ENCODE measurements at regions not wholly inside any gene's neighbourhood (a gene's known extent, or its start where the extent isn't known, plus 50 kb on each side); places are given as distances from the start of the nearest gene placed in this dataset.
A peak's percentile ranks its signal among the peaks of the same experiment; 100 is the strongest.

DNA sequence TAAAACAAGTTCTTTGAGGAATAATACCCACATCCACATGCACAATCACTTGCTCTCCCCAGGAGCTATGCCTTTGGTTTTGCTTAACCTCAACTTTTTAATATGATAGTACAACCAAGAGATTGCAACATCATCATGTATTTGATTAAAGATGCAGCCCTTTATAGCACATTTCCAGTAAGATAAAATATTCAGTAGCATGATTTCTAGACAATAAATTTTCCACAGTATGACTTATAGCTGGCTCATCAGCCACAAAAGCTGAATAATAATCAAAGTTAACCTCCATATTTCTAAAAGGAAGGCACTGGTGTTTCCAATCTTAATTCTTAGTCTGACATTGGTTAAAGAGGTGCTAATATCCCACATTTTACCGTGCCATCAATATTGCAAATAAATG lies 622.5 kb downstream of the TBL1XR1 start:
- DNase-seq (ENCODE audit: low read depth): peak; percentile 1
- H3K4me3 ChIP-seq (ENCODE audit: low read depth, low read length): no peak overlapping the region
- no peak for TF ChIP-seq CTCF (IDR thresholded peaks at IDR 0.05; ENCODE audit: insufficient read depth, low read length)

GRCh38 chr3:176571926-176572325 lies 625.4 kb downstream of the TBL1XR1 start:
- no peak for TF ChIP-seq CTCF (IDR thresholded peaks at IDR 0.05; ENCODE audit: insufficient read depth, low read length)
- DNase-seq (ENCODE audit: low read depth): no peak
- no peak overlapping the region for H3K4me3 ChIP-seq (ENCODE audit: low read depth, low read length)

GRCh38 chr3:176570992-176571391 lies 626.3 kb downstream of the TBL1XR1 start:
- TF ChIP-seq CTCF (IDR thresholded peaks at IDR 0.05; ENCODE audit: insufficient read depth, low read length): no peak
- DNase-seq (ENCODE audit: low read depth): no peak
- no peak overlapping the region for H3K4me3 ChIP-seq (ENCODE audit: low read depth, low read length)

DNA sequence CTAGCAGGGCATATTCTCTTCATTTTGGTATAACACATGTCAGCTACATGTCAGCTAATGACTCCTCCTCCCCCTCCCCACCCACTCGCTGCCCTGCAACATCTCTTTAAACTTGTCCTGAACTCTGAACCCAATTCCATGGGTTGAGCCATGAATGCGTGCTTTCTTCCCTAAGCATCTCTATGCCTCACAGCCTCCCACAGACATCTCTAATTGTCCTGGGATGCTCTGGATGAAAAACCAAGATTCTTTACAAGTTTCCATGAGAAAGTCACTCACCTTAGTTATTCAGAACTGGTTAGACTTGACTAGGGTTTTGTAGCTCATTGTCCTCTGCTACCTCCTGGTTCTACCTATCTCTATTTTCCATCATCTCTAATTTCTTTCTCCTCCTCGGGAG lies 629.1 kb downstream of the TBL1XR1 start:
- no peak for DNase-seq (ENCODE audit: low read depth)
- no peak overlapping the region for H3K4me3 ChIP-seq (ENCODE audit: low read depth, low read length)
- no peak for TF ChIP-seq CTCF (IDR thresholded peaks at IDR 0.05; ENCODE audit: insufficient read depth, low read length)

DNA sequence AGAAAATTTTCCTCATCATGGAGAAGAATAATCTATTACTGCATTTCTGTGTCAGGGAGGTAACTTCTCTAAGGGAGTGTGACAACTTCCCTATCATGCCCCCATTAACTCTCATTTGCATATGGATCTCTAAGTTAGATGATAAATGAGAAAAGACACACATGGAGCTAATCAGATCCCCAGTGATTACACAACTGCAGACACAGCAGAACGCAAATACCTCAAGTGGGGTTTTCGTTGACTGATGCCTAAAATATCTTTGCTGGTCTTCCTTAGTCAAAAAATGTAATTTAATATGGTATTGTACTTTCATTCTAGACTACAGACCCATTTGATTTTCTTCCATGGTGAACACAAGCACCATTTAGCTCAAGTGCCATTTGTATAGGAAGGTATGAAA lies 630.5 kb downstream of the TBL1XR1 start:
- no peak overlapping the region for H3K4me3 ChIP-seq (ENCODE audit: low read depth, low read length)
- TF ChIP-seq CTCF (IDR thresholded peaks at IDR 0.05; ENCODE audit: insufficient read depth, low read length): no peak
- no peak for DNase-seq (ENCODE audit: low read depth)

GRCh38 chr3:176562331-176562730 lies 635.0 kb downstream of the TBL1XR1 start:
- TF ChIP-seq CTCF (IDR thresholded peaks at IDR 0.05; ENCODE audit: insufficient read depth, low read length): no peak
- DNase-seq (ENCODE audit: low read depth): no peak
- H3K4me3 ChIP-seq (ENCODE audit: low read depth, low read length): no peak overlapping the region

- DNase-seq (ENCODE audit: low read depth): no peak
- no peak overlapping the region for H3K4me3 ChIP-seq (ENCODE audit: low read depth, low read length)
- TF ChIP-seq CTCF (IDR thresholded peaks at IDR 0.05; ENCODE audit: insufficient read depth, low read length): no peak
These were observed 635.5 kb downstream of the TBL1XR1 start for GRCh38 chr3:176561826-176562225.
